GM12875 (cell line): ENCODE measurements at regions not wholly inside any gene's neighbourhood (a gene's known extent, or its start where the extent isn't known, plus 50 kb on each side); places are given as distances from the start of the nearest gene placed in this dataset.

Experiments used
- H3K4me3 ChIP-seq: one replicate; pipeline ENCODE4 v1.5.1; 2011; ENCODE audit warnings: low read depth, low read length, control low read depth
- TF ChIP-seq, protein P1 (sequence below): IDR thresholded peaks from 2 replicates; pipeline ENCODE4 v1.5.1; 2011; ENCODE audit warnings: low read depth, mild to moderate bottlenecking, control low read depth, inconsistent platforms, low read length, moderate library complexity, borderline replicate concordance; ENCODE audit not compliant: insufficient read depth

DNA sequence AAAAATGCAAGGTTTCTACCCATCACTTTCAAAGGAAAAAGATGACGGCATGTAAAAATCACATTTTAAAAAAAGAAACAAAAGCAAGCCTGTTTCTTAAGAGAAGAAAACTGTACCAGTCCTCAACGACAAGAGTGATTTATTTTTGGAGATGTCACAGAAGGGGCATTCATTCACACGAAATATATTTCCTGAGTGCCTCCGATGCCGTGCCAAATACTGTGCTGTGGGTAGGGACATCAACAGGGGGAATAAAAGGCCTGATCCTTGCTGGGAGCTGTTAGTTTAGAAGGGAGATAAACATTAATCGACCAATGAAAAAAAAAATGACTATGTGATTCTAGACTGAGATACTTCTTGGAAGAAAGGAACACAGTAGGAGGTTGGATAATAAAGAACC lies 297.5 kb upstream of the SOX5 start:
- no peak overlapping the region for H3K4me3 ChIP-seq
- TF ChIP-seq, protein P1, sequence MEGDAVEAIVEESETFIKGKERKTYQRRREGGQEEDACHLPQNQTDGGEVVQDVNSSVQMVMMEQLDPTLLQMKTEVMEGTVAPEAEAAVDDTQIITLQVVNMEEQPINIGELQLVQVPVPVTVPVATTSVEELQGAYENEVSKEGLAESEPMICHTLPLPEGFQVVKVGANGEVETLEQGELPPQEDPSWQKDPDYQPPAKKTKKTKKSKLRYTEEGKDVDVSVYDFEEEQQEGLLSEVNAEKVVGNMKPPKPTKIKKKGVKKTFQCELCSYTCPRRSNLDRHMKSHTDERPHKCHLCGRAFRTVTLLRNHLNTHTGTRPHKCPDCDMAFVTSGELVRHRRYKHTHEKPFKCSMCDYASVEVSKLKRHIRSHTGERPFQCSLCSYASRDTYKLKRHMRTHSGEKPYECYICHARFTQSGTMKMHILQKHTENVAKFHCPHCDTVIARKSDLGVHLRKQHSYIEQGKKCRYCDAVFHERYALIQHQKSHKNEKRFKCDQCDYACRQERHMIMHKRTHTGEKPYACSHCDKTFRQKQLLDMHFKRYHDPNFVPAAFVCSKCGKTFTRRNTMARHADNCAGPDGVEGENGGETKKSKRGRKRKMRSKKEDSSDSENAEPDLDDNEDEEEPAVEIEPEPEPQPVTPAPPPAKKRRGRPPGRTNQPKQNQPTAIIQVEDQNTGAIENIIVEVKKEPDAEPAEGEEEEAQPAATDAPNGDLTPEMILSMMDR: no peak

DNA sequence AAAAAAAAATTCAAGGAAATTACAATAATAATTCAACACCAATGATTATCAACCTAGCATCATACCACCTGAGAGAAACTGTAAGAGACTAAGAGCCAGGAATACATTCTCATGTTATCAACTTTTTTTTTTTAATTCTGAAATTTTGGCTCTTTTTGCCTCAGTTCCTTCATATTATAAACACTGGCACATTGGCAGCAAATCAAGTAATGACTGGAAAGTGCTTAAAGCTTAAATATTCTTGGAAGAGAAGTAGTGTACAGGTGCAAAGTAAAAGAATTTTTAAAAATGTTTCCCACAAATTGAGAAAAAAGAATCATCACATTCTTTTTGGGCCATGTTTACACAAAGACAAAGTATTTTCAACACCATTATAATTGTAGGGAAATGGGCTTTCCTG lies 296.9 kb upstream of the SOX5 start:
- H3K4me3 ChIP-seq: no peak overlapping the region

DNA sequence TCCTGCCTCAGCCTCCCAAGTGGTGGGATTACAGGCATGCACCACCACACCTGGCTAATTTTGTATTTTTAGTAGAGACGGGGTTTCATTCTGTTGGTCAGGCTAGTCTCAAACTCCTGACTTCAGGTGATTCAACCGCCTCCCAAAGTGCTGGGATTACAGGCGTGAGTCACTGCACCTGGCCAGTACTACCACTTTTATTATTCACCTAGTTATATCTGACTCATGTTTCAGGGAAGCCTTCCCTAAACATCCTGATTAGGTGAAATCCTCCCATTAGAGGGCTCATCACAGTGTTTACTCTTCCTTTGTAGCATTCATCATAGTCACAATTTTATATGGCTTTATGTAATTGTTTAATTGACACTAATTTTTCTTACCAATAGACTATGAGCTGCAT lies 295.3 kb upstream of the SOX5 start:
- TF ChIP-seq, protein P1: no peak
- no peak overlapping the region for H3K4me3 ChIP-seq

More for the DNA sequence above, 296.9 kb upstream of the SOX5 start:
- TF ChIP-seq, protein P1: no peak

DNA sequence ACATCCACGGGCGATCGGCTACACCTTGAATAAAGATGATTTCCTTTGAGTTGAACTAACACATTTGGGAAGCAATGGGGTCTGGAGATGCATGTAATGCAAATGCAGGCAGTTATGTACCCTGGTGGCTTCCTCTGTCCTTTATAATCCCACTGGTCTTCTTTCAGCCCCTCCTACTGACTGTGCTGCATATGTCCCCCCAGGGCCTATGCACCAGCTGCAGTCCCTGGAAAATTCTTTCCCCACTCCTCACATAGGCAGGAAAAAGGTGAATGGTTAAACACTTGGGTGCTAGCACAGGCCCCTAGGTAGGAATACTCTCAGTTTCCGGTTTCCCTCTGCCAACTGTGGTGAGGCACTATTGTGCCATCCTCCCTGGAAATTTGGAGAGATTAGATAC lies 294.8 kb upstream of the SOX5 start:
- TF ChIP-seq, protein P1: no peak

DNA sequence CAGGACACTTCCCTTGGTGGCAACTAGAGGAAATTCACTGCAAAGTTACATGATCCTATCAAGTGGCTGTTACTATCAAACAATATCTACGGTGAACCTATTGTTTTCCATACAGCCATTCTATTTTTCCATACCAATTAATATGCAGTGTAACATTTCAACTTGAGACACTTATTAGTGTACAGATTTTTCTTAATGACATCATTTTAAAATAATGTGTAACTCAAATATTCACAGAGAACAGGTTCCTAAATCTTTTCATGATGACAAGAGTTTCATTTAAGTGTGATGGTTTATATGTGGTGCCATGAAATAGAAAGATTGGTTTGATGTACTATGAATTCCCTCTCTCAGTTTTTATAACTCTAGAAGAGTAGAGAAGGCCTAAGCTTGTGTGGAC lies 291.2 kb upstream of the SOX5 start:
- no peak overlapping the region for H3K4me3 ChIP-seq
- TF ChIP-seq, protein P1: no peak

More for the DNA sequence above, 294.8 kb upstream of the SOX5 start:
- H3K4me3 ChIP-seq: no peak overlapping the region

DNA sequence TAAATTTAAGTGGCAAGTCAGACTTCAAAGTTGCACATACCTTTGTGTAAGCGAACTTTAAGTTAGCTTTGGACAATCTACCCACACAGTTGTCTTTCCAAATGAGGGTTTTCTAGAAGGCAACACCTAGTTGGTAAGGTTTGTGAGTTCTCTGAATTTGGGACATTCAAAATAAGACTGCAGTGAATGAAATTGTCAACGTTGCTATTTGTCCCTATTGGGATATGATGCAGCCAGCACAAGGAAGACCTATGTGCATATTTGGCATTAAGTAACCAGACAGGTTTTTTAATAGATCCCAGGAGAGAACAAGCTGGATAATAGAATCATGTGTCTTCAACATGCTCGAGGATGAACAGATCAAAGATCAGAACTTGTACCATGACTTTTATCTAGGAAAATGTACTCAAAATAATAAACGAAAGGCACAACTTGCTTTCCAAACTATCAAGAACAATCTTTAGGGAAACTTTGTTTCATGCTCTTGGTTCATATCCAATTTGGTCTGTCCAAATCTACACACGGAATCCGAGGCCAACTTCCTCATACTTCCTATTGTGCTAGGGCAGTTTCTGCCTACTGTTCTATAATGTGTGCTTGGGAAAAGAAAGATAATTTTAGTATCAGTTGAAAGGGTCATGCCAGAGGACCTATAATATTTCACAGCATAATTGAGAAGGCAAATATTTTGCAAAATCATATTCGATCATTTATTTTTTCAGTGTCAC lies 284.2 kb upstream of the SOX5 start:
- H3K4me3 ChIP-seq: no peak overlapping the region
- TF ChIP-seq, protein P1: no peak

DNA sequence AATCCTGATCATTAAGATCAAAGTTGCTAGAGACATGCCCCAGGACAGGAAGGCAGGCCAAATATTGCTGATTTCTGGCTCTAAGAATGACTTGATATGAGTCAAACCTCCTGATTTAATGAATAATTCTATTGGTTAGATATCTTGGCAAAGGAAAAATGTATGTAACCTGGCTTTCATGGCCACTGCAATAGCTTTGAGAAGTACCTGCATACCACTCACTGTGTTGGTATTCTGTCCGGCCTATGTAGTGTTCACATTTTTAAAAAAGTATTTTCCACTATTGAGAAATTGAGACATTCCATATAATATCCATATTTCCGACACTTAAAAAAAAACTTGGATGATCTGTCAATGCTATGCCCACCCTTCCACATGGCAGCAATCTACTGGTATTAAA lies 283.1 kb upstream of the SOX5 start:
- H3K4me3 ChIP-seq: no peak overlapping the region

More for the DNA sequence above, 283.1 kb upstream of the SOX5 start:
- TF ChIP-seq, protein P1: no peak
